ENCODE measurements at regions not wholly inside any gene's neighbourhood (a gene's known extent, or its start where the extent isn't known, plus 50 kb on each side); places are given as distances from the start of the nearest gene placed in this dataset.

GRCh38 chr6:14705841-14706377 lies 540.0 kb upstream of the JARID2 start:
- no peak overlapping the region for H3K4me3 ChIP-seq (ENCODE audit: low read length)
- TF ChIP-seq, protein P1, sequence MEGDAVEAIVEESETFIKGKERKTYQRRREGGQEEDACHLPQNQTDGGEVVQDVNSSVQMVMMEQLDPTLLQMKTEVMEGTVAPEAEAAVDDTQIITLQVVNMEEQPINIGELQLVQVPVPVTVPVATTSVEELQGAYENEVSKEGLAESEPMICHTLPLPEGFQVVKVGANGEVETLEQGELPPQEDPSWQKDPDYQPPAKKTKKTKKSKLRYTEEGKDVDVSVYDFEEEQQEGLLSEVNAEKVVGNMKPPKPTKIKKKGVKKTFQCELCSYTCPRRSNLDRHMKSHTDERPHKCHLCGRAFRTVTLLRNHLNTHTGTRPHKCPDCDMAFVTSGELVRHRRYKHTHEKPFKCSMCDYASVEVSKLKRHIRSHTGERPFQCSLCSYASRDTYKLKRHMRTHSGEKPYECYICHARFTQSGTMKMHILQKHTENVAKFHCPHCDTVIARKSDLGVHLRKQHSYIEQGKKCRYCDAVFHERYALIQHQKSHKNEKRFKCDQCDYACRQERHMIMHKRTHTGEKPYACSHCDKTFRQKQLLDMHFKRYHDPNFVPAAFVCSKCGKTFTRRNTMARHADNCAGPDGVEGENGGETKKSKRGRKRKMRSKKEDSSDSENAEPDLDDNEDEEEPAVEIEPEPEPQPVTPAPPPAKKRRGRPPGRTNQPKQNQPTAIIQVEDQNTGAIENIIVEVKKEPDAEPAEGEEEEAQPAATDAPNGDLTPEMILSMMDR (IDR thresholded peaks at IDR 0.05; ENCODE audit: insufficient read depth, low read depth, low read length, missing control alignments): no peak
- peak; percentile 50 for DNase-seq (ENCODE audit: low read depth)

DNA sequence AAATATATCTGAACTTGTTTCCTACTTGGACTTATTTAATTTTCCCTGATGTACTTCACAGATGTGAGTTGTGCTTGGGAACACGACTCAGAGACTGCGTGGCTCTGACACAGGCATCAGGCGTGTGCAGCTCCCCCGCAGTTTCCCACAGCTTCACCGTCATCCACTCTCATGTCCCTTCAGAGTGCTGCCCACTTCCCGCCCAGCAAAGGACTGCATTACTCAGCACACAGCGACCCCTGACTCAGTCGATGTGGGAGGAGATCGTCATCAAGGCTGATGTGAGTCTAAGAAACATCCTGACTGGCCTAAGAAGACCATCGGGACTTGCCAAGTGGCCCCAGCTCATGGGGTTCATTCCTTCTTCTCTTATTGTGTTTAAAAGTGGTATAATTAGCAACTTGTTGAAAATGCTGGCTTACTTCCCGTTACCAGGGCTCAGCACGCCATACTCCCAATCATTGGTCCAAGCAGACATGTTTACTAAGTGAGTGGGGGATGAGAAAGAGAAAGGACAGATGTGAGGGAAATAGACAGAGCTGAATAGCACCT lies 539.4 kb upstream of the JARID2 start:
- TF ChIP-seq, protein P1 (IDR thresholded peaks at IDR 0.05; ENCODE audit: insufficient read depth, low read depth, low read length, missing control alignments): no peak
- H3K4me3 ChIP-seq (ENCODE audit: low read length): no peak overlapping the region
- peak; percentile 98 for DNase-seq (ENCODE audit: low read depth)

DNA sequence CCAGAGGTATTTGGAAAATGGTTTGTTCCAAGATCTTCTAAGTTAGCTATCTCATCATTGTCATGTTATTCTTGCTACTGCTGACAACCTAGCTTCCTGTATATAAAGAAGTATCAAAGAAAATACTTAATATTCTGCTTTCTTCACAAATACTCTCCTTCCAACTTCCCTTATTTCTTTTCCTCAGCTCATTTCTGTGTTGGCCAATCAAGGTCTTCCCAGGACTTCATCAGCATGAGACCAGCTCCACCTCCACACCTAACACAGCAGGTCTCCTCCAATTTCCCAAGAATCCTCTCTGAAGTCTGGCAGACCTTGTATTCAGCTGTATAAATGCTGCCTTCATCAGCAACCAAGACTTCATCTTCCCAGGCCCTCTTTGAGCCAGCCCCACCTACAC lies 538.6 kb upstream of the JARID2 start:
- TF ChIP-seq, protein P1 (IDR thresholded peaks at IDR 0.05; ENCODE audit: insufficient read depth, low read depth, low read length, missing control alignments): no peak
- H3K4me3 ChIP-seq (ENCODE audit: low read length): no peak overlapping the region
- DNase-seq (ENCODE audit: low read depth): no peak

- H3K4me3 ChIP-seq (ENCODE audit: low read length): no peak overlapping the region
- TF ChIP-seq, protein P1 (IDR thresholded peaks at IDR 0.05; ENCODE audit: insufficient read depth, low read depth, low read length, missing control alignments): no peak
- no peak for DNase-seq (ENCODE audit: low read depth)
Measured at GRCh38 chr6:14707971-14708465, 537.9 kb upstream of the JARID2 start.

DNA sequence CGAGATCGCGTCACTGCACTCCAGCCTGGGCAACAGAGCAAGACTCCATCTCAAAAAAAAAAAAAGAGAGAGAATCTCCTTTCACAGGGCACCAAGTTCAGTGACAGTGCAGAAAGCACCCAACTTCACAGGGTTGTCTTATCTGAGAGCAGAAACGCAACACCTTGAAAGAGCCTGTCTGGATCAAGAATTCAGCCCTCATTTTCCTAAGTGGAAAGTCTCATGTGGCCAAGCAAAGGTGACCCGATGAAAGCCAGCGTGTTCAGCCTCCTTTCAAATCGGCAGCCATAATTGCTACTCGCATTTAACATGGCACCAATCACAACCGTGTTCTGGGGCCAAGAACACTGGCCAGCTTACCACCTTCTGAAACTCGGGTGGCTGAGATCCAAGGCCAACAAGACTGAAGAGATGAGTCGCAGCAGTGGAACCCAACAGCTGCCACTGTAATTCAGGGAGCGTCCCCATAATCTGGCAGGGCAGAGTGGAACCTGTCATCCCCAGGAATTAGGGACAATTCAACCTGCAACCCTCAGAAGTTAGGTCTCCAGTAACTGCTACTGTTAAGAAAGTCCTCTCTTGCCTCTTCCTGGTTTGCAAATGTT lies 536.7 kb upstream of the JARID2 start:
- TF ChIP-seq, protein P1 (IDR thresholded peaks at IDR 0.05; ENCODE audit: insufficient read depth, low read depth, low read length, missing control alignments): no peak
- DNase-seq (ENCODE audit: low read depth): peak; percentile 46
- H3K4me3 ChIP-seq (ENCODE audit: low read length): no peak overlapping the region

- no peak for DNase-seq (ENCODE audit: low read depth)
- TF ChIP-seq, protein P1 (IDR thresholded peaks at IDR 0.05; ENCODE audit: insufficient read depth, low read depth, low read length, missing control alignments): no peak
- H3K4me3 ChIP-seq (ENCODE audit: low read length): no peak overlapping the region
Measured at GRCh38 chr6:14709900-14710299, 536.0 kb upstream of the JARID2 start.
